ENCODE measurements at regions not wholly inside any gene's neighbourhood (a gene's known extent, or its start where the extent isn't known, plus 50 kb on each side); places are given as distances from the start of the nearest gene placed in this dataset.
A peak's percentile ranks its signal among the peaks of the same experiment; 100 is the strongest.
"Not testable (repeated sequence)": the region's sequence is repeated elsewhere in the genome, so short reads cannot be mapped to it uniquely, and the experiment has no call there.

- no peaks in the 10 kb centered on the region for H3K9me3 ChIP-seq (replicated peaks in 1 of 2; ENCODE audit: control insufficient read depth in 1 of 2, insufficient read depth in 1 of 2, low read length in 2 of 2)
- TF ChIP-seq CTCF (IDR thresholded peaks at IDR 0.05) = no peak
- H3K4me2 ChIP-seq (replicated peaks; ENCODE audit: extremely low read depth, low read length, poor library complexity, severe bottlenecking) = no peak overlapping the region
- Mint-ChIP-seq H3K4me3 (no peak overlapping the region), H3K36me3 (no peaks in the 10 kb centered on the region), H3K4me1 (peaks cover 4% of the 10 kb centered on the region), H3K27ac (no peak overlapping the region), H3K27me3 (ENCODE audit: low read depth in 3 of 3) (peaks cover 0 to 10% (median 6%) of the 10 kb centered on the region in 3 donors), H3K9me3 (peaks cover 0 to 6% (median 5%) of the 10 kb centered on the region in 7 donors)
- DNase-seq = peak in 1 of 3 donors; percentile 17
- H3K27ac ChIP-seq (ENCODE audit: low read depth in 1 of 2, low read length in 2 of 2) = no peak overlapping the region
- intact Hi-C loops (cut with micrococcal nuclease) = no loop called here
- H3K9ac ChIP-seq (ENCODE audit: insufficient read depth, low read length, poor library complexity, severe bottlenecking) = no peak overlapping the region
- H3K79me2 ChIP-seq (ENCODE audit: insufficient read depth, low read length) = no peaks in the 10 kb centered on the region
- H3K4me1 ChIP-seq (ENCODE audit: control insufficient read depth in 1 of 2, insufficient read depth in 2 of 2, low read length in 2 of 2) = no peaks in the 10 kb centered on the region
- H3K27me3 ChIP-seq (ENCODE audit: control insufficient read depth in 2 of 2, insufficient read depth in 2 of 2, low read length in 2 of 2) = no peaks in the 10 kb centered on the region
- H2AFZ ChIP-seq (ENCODE audit: insufficient read depth, low read depth, low read length, poor library complexity, severe bottlenecking) = no peak overlapping the region
- H3K36me3 ChIP-seq (replicated peaks in 1 of 2; ENCODE audit: control insufficient read depth in 1 of 2, insufficient read depth in 2 of 2, low read length in 2 of 2) = no peaks in the 10 kb centered on the region
- no peaks in the 10 kb centered on the region for H4K20me1 ChIP-seq (ENCODE audit: insufficient read depth, low read length)
- H3K4me3 ChIP-seq (replicated peaks in 1 of 3; ENCODE audit: low read depth in 2 of 3, low read length in 3 of 3) = no peak overlapping the region
Observed at GRCh38 chr7:106561151-106561550, 99.8 kb downstream of the CCDC71L start.

- H3K27ac ChIP-seq (ENCODE audit: low read depth in 1 of 2, low read length in 2 of 2) = no peak overlapping the region
- no peak overlapping the region for H3K9ac ChIP-seq (ENCODE audit: insufficient read depth, low read length, poor library complexity, severe bottlenecking)
- DNase-seq = no peak
- no peaks in the 10 kb centered on the region for H3K36me3 ChIP-seq (replicated peaks in 1 of 2; ENCODE audit: control insufficient read depth in 1 of 2, insufficient read depth in 2 of 2, low read length in 2 of 2)
- Mint-ChIP-seq H3K27ac (no peak overlapping the region), H3K27me3 (ENCODE audit: low read depth in 3 of 3) (peaks cover 0 to 10% (median 6%) of the 10 kb centered on the region in 3 donors), H3K4me1 (peaks cover 5% of the 10 kb centered on the region), H3K36me3 (no peaks in the 10 kb centered on the region), H3K4me3 (no peak overlapping the region), H3K9me3 (peaks cover 0 to 6% (median 5%) of the 10 kb centered on the region in 7 donors)
- no peak overlapping the region for H3K4me3 ChIP-seq (replicated peaks in 1 of 3; ENCODE audit: low read depth in 2 of 3, low read length in 3 of 3)
- H3K4me2 ChIP-seq (replicated peaks; ENCODE audit: extremely low read depth, low read length, poor library complexity, severe bottlenecking) = no peak overlapping the region
- no peaks in the 10 kb centered on the region for H4K20me1 ChIP-seq (ENCODE audit: insufficient read depth, low read length)
- no peaks in the 10 kb centered on the region for H3K4me1 ChIP-seq (ENCODE audit: control insufficient read depth in 1 of 2, insufficient read depth in 2 of 2, low read length in 2 of 2)
- no peaks in the 10 kb centered on the region for H3K9me3 ChIP-seq (replicated peaks in 1 of 2; ENCODE audit: control insufficient read depth in 1 of 2, insufficient read depth in 1 of 2, low read length in 2 of 2)
- no peaks in the 10 kb centered on the region for H3K27me3 ChIP-seq (ENCODE audit: control insufficient read depth in 2 of 2, insufficient read depth in 2 of 2, low read length in 2 of 2)
- TF ChIP-seq CTCF (IDR thresholded peaks at IDR 0.05) = no peak
- 95% methylated on average over 4 of the region's 5 CpGs for WGBS (ENCODE audit: insufficient coverage)
- intact Hi-C loops (cut with micrococcal nuclease) = no loop called here
- H3K79me2 ChIP-seq (ENCODE audit: insufficient read depth, low read length) = no peaks in the 10 kb centered on the region
- H2AFZ ChIP-seq (ENCODE audit: insufficient read depth, low read depth, low read length, poor library complexity, severe bottlenecking) = no peak overlapping the region
Observed at GRCh38 chr7:106560482-106560881, 100.5 kb downstream of the CCDC71L start.

DNA sequence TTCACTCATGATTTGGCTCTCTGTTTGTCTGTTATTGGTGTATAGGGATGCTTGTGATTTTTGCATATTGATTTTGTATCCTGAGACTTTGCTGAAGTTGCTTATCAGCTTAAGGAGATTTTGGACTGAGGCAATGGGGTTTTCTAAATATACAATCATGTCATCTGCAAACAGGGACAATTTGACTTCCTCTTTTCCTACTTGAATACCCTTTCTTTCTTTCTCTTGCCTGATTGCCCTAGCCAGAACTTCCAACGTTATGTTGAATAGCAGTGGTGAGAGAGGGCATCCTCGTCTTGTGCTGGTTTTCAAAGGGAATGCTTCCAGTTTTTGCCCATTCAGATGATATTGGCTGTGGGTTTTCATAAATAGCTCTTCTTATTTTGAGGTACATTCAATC lies 104.7 kb downstream of the CCDC71L start:
- DNase-seq; H3K27ac Mint-ChIP-seq; H3K4me3 Mint-ChIP-seq; H2AFZ ChIP-seq (ENCODE audit: insufficient read depth, low read depth, low read length, poor library complexity, severe bottlenecking); H3K9ac ChIP-seq (ENCODE audit: insufficient read depth, low read length, poor library complexity, severe bottlenecking); H3K79me2 ChIP-seq (ENCODE audit: insufficient read depth, low read length); H3K4me3 ChIP-seq (replicated peaks in 1 of 3; ENCODE audit: low read depth in 2 of 3, low read length in 3 of 3); H3K27me3 ChIP-seq (ENCODE audit: control insufficient read depth in 2 of 2, insufficient read depth in 2 of 2, low read length in 2 of 2); H3K36me3 ChIP-seq (replicated peaks in 1 of 2; ENCODE audit: control insufficient read depth in 1 of 2, insufficient read depth in 2 of 2, low read length in 2 of 2); H3K4me2 ChIP-seq (replicated peaks; ENCODE audit: extremely low read depth, low read length, poor library complexity, severe bottlenecking); H3K36me3 Mint-ChIP-seq; H4K20me1 ChIP-seq (ENCODE audit: insufficient read depth, low read length); H3K9me3 ChIP-seq (replicated peaks in 1 of 2; ENCODE audit: control insufficient read depth in 1 of 2, insufficient read depth in 1 of 2, low read length in 2 of 2); H3K27ac ChIP-seq (ENCODE audit: low read depth in 1 of 2, low read length in 2 of 2): not testable (repeated sequence)
- no CpG with 5 or more reads among the region's 2 CpGs for WGBS (ENCODE audit: insufficient coverage)
- Mint-ChIP-seq H3K27me3 (ENCODE audit: low read depth in 3 of 3) (peaks cover 0 to 14% (median 6%) of the 10 kb centered on the region in 3 donors), H3K4me1 (peaks cover 30% of the 10 kb centered on the region), H3K9me3 (peaks cover 0 to 20% (median 5%) of the 10 kb centered on the region in 7 donors)
- intact Hi-C loops (cut with micrococcal nuclease) = loop anchor here in 1 of 2 donors (10.0 kb wide), 1 partner anchor 309 kb away; the partner anchor contains the start of gene PIK3CG
- H3K4me1 ChIP-seq (ENCODE audit: control insufficient read depth in 1 of 2, insufficient read depth in 2 of 2, low read length in 2 of 2) = peaks cover 26 to 29% of the 10 kb centered on the region in 2 donors
